Omental fat pad (tissue), 3 donors: ENCODE measurements at regions not wholly inside any gene's neighbourhood (a gene's known extent, or its start where the extent isn't known, plus 50 kb on each side); places are given as distances from the start of the nearest gene placed in this dataset.
"Not testable (repeated sequence)": the region's sequence is repeated elsewhere in the genome, so short reads cannot be mapped to it uniquely, and the experiment has no call there.

Source experiments
- ATAC-seq: fragments of 150-250 bp; one replicate; pipeline ENCODE4 v1.9.1; 2016; ENCODE audit warnings: mild to moderate bottlenecking, moderate library complexity; ENCODE audit not compliant: low FRiP score
- DNase-seq: peaks from one replicate; pipeline ENCODE4 v3.0.0-alpha.2; 2019; ENCODE audit warnings: low spot score
- CTCF ChIP-seq, 3 donors: fragments of 450-650 bp; IDR thresholded peaks; one replicate each; pipeline ENCODE4 v1.5.1; 2016 to 2017; ENCODE audit warnings: antibody characterized with exemption in 3 of 3, mild to moderate bottlenecking in 3 of 3, moderate library complexity in 2 of 3

GRCh38 chr21:20151741-20152140 lies 846.5 kb upstream of the NCAM2 start:
- TF ChIP-seq CTCF (IDR thresholded peaks at IDR 0.05), result no peak
- no peak for DNase-seq
- no peak for ATAC-seq

DNA sequence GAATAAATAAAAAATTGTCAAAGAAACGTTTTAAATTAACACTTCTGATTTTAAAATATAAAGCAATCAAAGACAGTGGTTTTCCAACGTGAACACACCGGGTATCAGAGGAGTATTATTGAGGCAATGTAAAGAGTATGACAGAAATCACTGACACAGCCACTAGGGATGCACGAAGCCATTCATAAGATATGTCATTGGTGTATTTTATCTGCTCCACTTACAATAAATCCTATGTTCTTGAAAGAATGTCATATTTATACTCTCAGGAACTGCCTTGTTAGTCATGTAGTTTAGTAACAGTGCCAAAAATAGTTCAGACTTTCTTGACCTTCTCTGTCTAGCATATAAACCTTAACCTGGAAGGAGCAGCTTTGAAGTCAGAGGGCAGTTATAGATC lies 835.0 kb upstream of the NCAM2 start:
- DNase-seq (no peak), ATAC-seq (no peak)
- no peak for TF ChIP-seq CTCF (IDR thresholded peaks at IDR 0.05)

GRCh38 chr21:20167059-20167458 lies 831.1 kb upstream of the NCAM2 start:
- no peak for ATAC-seq
- no peak for TF ChIP-seq CTCF (IDR thresholded peaks at IDR 0.05)

DNA sequence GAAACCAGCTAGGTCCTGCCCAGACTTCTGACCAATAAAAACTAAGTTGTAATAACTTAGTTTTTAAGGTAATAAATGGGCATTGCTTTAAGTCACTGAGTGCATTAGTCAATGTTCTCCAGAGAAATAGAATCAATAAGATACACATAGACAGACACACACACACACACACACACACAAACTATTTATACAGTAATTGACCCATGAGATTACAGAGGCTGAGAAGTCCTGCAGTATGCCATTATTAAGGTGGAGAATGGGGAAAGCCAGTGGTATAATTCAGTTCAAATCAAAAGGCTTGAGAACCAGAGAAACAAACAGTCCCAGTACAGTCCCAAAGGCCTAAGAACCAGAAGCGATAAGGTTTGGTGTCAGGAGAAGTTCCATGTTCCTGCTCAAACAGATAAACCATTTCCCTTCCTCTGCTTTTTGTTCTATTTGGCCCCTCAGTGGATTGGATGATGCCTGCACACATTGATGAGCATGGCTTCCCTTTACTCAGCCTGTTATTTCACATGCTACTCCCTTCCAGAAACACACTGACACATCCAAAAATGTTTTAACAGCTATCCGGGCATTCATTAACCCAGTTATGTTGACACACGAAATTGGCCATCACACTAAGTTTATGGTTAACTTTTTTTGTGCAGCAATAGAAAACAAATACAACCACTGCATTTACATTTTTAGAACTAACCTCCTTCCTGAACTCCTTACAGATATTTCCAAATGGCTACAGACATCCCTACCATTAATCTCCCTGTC lies 828.2 kb upstream of the NCAM2 start:
- TF ChIP-seq CTCF (IDR thresholded peaks at IDR 0.05), result no peak
- ATAC-seq (no peak), DNase-seq (no peak)

More at GRCh38 chr21:20167059-20167458, 831.1 kb upstream of the NCAM2 start:
- DNase-seq, result no peak

DNA sequence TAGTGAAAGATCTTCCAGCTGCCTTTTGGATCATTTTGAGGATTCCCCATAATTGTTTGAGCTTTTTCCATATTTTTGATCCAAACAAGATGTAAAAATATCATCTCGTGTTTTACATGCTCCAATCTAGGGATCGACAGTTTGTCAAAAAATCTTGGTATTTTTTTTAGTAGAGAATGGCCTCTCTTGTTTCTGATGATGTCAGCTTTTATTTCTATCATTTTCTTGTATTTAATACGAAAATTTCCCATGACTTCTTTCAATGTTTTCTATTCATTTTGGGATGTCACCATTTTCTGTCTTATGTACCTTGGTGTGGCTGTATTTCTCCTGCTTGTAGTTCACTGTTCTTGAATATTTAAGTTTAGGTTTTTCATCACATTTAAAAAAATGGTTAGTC lies 812.0 kb upstream of the NCAM2 start:
- no peak for DNase-seq
- no peak for TF ChIP-seq CTCF (IDR thresholded peaks at IDR 0.05)
- ATAC-seq, result no peak

- TF ChIP-seq CTCF (IDR thresholded peaks at IDR 0.05), result no peak
- DNase-seq (no peak), ATAC-seq (no peak)
Measured at GRCh38 chr21:20187028-20187427, 811.2 kb upstream of the NCAM2 start.

DNA sequence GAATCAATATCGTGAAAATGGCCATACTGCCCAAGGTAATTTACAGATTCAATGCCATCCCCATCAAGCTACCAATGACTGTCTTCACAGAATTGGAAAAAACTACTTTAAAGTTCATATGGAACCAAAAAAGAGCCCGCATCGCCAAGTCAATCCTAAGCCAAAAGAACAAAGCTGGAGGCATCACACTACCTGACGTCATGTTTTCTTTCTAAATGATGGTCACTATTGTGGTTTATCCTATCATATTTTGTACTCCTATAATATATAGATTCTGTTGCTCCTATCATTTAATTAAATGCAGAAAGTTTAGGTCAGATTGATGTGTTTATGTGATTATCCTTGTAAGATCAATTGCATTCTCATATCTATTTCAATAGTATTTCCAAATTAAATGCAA lies 796.9 kb upstream of the NCAM2 start:
- ATAC-seq, DNase-seq: not testable (repeated sequence)
